Activated B cell treated with CpG ODN at 0.5 μM for 24 hours (primary cell): ENCODE measurements at regions not wholly inside any gene's neighbourhood (a gene's known extent, or its start where the extent isn't known, plus 50 kb on each side); places are given as distances from the start of the nearest gene placed in this dataset.

Experiments
- ATAC-seq: fragments of 200-7000 bp; cut with Tn5 transposase; one replicate; pipeline ENCODE4 v1.10.0; 2021; ENCODE audit warnings: low read depth, mild to moderate bottlenecking, moderate library complexity
- CTCF ChIA-PET: fragments of 350-600 bp; sonication (Branson Sonifier 250); formaldehyde crosslinking; loops from one replicate; lab custom pipeline; 2021; ENCODE audit warnings: antibody characterized with exemption; lab: Charles Lee
- POLR2A ChIA-PET: fragments of 350-600 bp; sonication (Branson Sonifier 250); formaldehyde crosslinking; loops from one replicate; lab custom pipeline; 2021; ENCODE audit warnings: antibody characterized with exemption; lab: Charles Lee
- DNase-seq: peaks from one replicate; pipeline ENCODE4 v3.0.0; 2022
- H3K27ac Mint-ChIP-seq: one replicate; pipeline ENCODE4 v1.8.0; 2020; ENCODE audit warnings: mixed read lengths
- H3K27me3 Mint-ChIP-seq: one replicate; pipeline ENCODE4 v1.8.0; 2021; ENCODE audit warnings: mixed read lengths
- H3K36me3 Mint-ChIP-seq: one replicate; pipeline ENCODE4 v1.8.0; 2021; ENCODE audit warnings: low read depth, mixed read lengths
- H3K4me1 Mint-ChIP-seq: one replicate; pipeline ENCODE4 v1.8.0; 2021; ENCODE audit warnings: mixed read lengths
- H3K4me3 Mint-ChIP-seq: one replicate; pipeline ENCODE4 v1.8.0; 2020; ENCODE audit warnings: mild to moderate bottlenecking, mixed read lengths
- H3K9me3 Mint-ChIP-seq: one replicate; pipeline ENCODE4 v1.8.0; 2020; ENCODE audit warnings: mixed read lengths
- CTCF ChIP-seq: fragments of 200-600 bp; IDR thresholded peaks from one replicate; pipeline ENCODE4 v1.8.0; 2022; ENCODE audit warnings: antibody characterized with exemption, mild to moderate bottlenecking
- intact Hi-C: fragments of 100-400 bp; cut with micrococcal nuclease; formaldehyde crosslinking; loops from one replicate; pipeline ENCODE4 v1.15.1; 2024

GRCh38 chr14:28020112-28020511 lies 746.5 kb upstream of the FOXG1 start:
- POLR2A ChIA-PET, result no interaction called here
- no peak for ATAC-seq
- Mint-ChIP-seq H3K4me1 (no peaks in the 10 kb centered on the region), H3K27me3 (no peaks in the 10 kb centered on the region), H3K4me3 (no peak overlapping the region), H3K9me3 (peaks cover 6% of the 10 kb centered on the region), H3K36me3 (no peaks in the 10 kb centered on the region), H3K27ac (no peak overlapping the region)
- DNase-seq, result no peak
- intact Hi-C loops, result no loop called here
- CTCF ChIA-PET, result no interaction called here
- TF ChIP-seq CTCF, result no peak

- Mint-ChIP-seq H3K9me3 (peaks cover 10% of the 10 kb centered on the region), H3K36me3 (no peaks in the 10 kb centered on the region), H3K27me3 (no peaks in the 10 kb centered on the region), H3K27ac (no peak overlapping the region), H3K4me1 (no peaks in the 10 kb centered on the region), H3K4me3 (no peak overlapping the region)
- ChIA-PET CTCF (no interaction called here), POLR2A (no interaction called here)
- ATAC-seq (no peak), DNase-seq (no peak)
- intact Hi-C loops, result no loop called here
- TF ChIP-seq CTCF, result no peak
Measured at GRCh38 chr14:28023853-28024252, 742.7 kb upstream of the FOXG1 start.

GRCh38 chr14:28052251-28052650 lies 714.3 kb upstream of the FOXG1 start:
- DNase-seq (no peak), ATAC-seq (no peak)
- Mint-ChIP-seq H3K4me3 (no peak overlapping the region), H3K4me1 (no peaks in the 10 kb centered on the region), H3K27me3 (no peaks in the 10 kb centered on the region), H3K36me3 (no peaks in the 10 kb centered on the region), H3K9me3 (peaks cover 4% of the 10 kb centered on the region), H3K27ac (no peak overlapping the region)
- intact Hi-C loops, result no loop called here
- ChIA-PET CTCF (no interaction called here), POLR2A (no interaction called here)
- TF ChIP-seq CTCF, result no peak

GRCh38 chr14:28055008-28055407 lies 711.6 kb upstream of the FOXG1 start:
- H3K4me3 Mint-ChIP-seq, result no peak overlapping the region
- peaks cover 2% of the 10 kb centered on the region for H3K9me3 Mint-ChIP-seq
- DNase-seq, result no peak
- H3K27me3 Mint-ChIP-seq, result no peaks in the 10 kb centered on the region
- H3K36me3 Mint-ChIP-seq, result no peaks in the 10 kb centered on the region
- no peaks in the 10 kb centered on the region for H3K4me1 Mint-ChIP-seq
- CTCF ChIA-PET, result no interaction called here
- H3K27ac Mint-ChIP-seq, result no peak overlapping the region
- POLR2A ChIA-PET, result no interaction called here
- intact Hi-C loops, result no loop called here
- TF ChIP-seq CTCF, result no peak
- no peak for ATAC-seq

- DNase-seq (no peak), ATAC-seq (no peak)
- CTCF ChIA-PET, result no interaction called here
- Mint-ChIP-seq H3K27ac (no peak overlapping the region), H3K4me3 (no peak overlapping the region), H3K27me3 (no peaks in the 10 kb centered on the region), H3K4me1 (no peaks in the 10 kb centered on the region), H3K36me3 (no peaks in the 10 kb centered on the region), H3K9me3 (no peaks in the 10 kb centered on the region)
- intact Hi-C loops, result no loop called here
- TF ChIP-seq CTCF, result no peak
- POLR2A ChIA-PET, result no interaction called here
Measured at GRCh38 chr14:28057359-28058296, 709.0 kb upstream of the FOXG1 start.
